ENCODE measurements at regions not wholly inside any gene's neighbourhood (a gene's known extent, or its start where the extent isn't known, plus 50 kb on each side); places are given as distances from the start of the nearest gene placed in this dataset.

DNA sequence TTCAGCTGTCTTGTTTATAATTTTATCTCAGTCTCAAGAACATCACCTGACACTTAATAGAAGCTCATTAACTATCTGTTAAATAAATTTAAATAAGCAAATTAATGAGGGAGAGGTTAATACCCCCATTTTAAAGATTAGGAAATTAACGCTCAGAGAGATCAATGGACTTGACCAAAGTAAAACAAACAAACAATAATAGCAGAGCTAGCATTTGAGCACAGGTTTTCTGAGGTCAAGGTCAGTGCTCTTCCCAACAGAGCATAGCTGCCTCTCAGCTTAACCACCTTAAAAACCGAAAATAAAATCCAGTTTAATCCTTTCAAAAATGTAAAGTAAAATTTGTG lies 196.6 kb upstream of the BCL6 start:
- H3K4me3 ChIP-seq (replicated peaks; ENCODE audit: low read depth, low read length) = no peak overlapping the region
- DNase-seq (ENCODE audit: extremely low read depth, low read depth) = no peak
- TF ChIP-seq, protein P1, sequence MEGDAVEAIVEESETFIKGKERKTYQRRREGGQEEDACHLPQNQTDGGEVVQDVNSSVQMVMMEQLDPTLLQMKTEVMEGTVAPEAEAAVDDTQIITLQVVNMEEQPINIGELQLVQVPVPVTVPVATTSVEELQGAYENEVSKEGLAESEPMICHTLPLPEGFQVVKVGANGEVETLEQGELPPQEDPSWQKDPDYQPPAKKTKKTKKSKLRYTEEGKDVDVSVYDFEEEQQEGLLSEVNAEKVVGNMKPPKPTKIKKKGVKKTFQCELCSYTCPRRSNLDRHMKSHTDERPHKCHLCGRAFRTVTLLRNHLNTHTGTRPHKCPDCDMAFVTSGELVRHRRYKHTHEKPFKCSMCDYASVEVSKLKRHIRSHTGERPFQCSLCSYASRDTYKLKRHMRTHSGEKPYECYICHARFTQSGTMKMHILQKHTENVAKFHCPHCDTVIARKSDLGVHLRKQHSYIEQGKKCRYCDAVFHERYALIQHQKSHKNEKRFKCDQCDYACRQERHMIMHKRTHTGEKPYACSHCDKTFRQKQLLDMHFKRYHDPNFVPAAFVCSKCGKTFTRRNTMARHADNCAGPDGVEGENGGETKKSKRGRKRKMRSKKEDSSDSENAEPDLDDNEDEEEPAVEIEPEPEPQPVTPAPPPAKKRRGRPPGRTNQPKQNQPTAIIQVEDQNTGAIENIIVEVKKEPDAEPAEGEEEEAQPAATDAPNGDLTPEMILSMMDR (IDR thresholded peaks at IDR 0.05; ENCODE audit: low read depth, low read length, missing control alignments) = no peak

DNA sequence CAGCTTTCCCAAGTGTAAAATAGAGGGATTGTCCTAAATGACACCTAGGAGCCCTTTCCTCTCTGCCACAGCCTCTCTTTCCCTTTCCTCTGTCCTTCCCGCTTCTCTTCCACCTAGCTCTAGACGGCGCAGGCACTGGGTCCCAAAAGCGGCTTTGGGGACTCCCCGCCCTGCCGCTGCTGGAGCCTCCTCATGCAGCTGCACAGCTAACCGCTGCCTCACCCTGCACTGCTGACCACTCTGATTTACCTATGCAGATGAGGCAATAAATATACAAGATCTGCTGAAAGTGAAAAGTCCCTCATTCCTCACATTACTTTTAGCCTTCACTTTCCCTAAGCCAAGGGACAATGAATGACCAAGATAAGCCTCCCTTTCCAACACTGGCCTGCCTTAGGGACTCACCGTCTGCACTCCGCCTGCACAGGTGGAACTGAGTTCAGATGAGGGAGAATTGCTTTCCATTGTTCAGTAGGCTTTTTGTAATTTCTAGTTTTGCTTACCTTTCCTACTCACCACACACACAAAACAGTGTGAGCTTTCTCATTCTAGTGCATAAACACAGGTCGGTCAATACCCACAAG lies 197.5 kb upstream of the BCL6 start:
- H3K4me3 ChIP-seq (replicated peaks; ENCODE audit: low read depth, low read length) = no peak overlapping the region
- DNase-seq (ENCODE audit: extremely low read depth, low read depth) = no peak
- TF ChIP-seq, protein P1 (IDR thresholded peaks at IDR 0.05; ENCODE audit: low read depth, low read length, missing control alignments) = no peak

DNA sequence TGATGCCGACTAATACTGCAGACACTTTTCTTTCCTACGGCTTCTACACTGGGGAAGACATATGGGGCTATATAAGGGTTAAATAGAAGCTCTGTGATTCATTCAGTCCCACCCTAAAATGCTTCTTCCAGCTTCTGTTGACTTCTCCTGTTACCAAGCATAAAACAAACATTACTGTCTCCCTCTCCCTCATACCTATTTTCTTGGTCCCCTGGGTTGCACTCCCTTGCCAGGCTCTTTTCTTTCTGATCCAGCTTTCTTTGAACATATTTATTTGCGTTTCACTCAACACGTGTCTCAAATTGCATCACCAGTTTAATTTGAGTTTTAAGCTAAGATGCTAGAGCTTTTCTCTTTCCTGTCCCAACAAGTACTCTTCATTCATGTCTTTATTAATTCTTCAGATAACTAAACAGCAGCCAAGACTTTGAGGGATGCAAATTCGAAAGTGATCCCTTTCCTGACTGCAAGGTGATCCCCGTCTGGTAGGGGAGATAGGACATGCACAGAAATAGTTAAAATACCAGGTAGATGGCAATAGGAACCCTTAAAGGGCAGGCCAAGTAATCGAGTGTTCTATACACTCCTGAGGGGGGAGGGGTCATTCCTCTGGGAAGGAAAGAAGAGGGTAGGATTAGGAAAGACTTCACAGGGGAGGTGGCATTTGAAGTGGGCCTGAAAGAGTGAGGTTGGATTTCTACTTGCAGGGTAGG lies 198.6 kb upstream of the BCL6 start:
- no peak for DNase-seq (ENCODE audit: extremely low read depth, low read depth)
- TF ChIP-seq, protein P1 (IDR thresholded peaks at IDR 0.05; ENCODE audit: low read depth, low read length, missing control alignments) = no peak
- no peak overlapping the region for H3K4me3 ChIP-seq (replicated peaks; ENCODE audit: low read depth, low read length)

DNA sequence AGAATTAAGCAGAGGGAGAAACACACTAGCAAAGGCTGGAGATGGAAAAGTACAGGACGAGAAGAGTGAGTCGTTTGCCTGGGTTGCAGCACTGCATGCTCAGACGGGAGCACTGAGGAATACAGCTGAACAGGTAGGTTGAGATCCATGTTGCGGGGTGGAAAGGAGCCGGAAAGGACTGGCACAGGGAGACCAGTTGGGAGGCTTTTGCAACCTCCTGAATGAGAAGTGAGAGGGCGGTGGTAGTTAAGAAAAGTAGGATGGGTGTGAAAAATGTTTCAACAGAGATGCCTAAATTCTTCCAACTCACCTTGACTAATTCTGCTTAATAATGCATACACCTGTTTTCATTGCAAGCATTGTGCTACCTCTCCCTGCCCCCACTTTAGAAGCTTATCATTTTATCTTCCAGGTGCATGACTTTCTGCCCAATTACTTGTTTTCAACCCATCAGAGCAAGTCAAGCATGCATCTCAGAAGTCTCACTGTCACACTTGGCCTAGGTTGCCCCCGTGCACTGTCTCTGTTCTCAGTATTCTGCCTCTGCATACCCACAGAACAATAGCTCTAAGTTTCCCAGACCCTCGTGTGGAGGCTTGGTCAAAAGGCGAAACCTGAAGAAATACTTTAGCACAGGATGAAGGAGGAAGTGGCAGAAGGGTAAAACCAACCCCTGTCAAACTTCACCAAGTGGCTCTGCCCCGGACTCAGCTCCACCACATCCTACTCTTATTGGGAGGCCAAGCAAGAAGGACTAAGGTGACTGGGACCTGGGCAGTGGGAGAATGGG lies 199.3 kb upstream of the BCL6 start:
- no peak overlapping the region for H3K4me3 ChIP-seq (replicated peaks; ENCODE audit: low read depth, low read length)
- DNase-seq (ENCODE audit: extremely low read depth, low read depth) = no peak
- TF ChIP-seq, protein P1 (IDR thresholded peaks at IDR 0.05; ENCODE audit: low read depth, low read length, missing control alignments) = no peak

DNA sequence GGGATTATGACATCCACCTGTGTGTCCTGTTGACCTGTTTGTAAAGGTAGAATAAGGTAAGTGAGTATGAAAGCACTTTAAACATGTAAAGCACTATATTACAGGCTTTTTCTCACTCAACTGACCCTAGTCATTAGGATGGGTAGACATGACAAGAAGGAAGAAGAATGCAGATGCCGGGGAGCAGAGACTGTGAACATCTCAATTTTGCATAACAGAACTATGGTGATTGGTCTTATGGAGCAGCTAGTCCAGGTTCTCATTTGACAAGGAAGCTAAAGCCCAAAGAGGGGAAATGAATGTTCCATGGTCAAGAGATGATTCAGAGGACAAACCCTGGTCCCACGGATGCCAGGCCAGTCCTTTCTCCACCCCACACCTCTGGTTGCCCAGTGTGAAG lies 200.1 kb upstream of the BCL6 start:
- TF ChIP-seq, protein P1 (IDR thresholded peaks at IDR 0.05; ENCODE audit: low read depth, low read length, missing control alignments) = no peak
- no peak overlapping the region for H3K4me3 ChIP-seq (replicated peaks; ENCODE audit: low read depth, low read length)
- DNase-seq (ENCODE audit: extremely low read depth, low read depth) = no peak

DNA sequence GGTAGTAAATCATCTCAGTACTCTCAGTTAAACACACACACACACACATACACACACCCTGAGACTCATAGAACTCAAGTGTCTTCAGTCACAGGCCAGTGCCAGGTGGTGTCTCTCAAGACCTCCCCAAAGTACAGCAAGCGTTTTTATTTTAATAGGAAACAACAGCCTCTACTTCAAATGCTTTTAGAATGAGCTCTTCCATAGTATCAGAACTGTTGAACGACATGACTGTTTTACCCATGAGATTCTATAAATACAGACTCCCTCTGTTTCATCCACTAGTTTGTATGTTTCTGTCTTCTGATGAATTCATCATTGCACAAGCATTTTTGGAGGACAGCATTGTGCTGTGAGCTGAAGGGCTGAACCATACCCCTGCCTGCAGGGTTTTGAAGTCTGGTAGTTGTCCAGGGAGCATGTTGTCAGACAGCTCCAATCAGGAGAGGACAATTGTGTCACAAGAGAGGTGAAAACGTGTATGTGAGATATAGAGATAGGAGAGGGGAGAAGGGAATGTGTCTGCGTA lies 201.0 kb upstream of the BCL6 start:
- DNase-seq (ENCODE audit: extremely low read depth, low read depth) = no peak
- H3K4me3 ChIP-seq (replicated peaks; ENCODE audit: low read depth, low read length) = no peak overlapping the region
- TF ChIP-seq, protein P1 (IDR thresholded peaks at IDR 0.05; ENCODE audit: low read depth, low read length, missing control alignments) = no peak
